IMR-90 (cell line): ENCODE measurements at regions not wholly inside any gene's neighbourhood (a gene's known extent, or its start where the extent isn't known, plus 50 kb on each side); places are given as distances from the start of the nearest gene placed in this dataset.

ENCODE experiments used
- ATAC-seq: fragments of 200-7000 bp; cut with Tn5 transposase; 2 replicates; pipeline ENCODE4 v1.9.1; 2020; ENCODE audit warnings: low read depth, mild to moderate bottlenecking, moderate library complexity
- BruUV-seq: library from RNA; stranded (reverse); fragments of 400-500 nt; replicated peaks from 2 replicates; lab custom pipeline; 2021; lab: Mats Ljungman, UMichigan
- CTCF ChIA-PET: fragments of 300-600 bp; formaldehyde crosslinking; extraction: SDS; loops from one replicate; lab custom pipeline; 2021; ENCODE audit warnings: antibody characterized with exemption; lab: Yijun Ruan, JAX
- POLR2A ChIA-PET: fragments of 300-600 bp; sonication (Branson Sonifier 250); formaldehyde crosslinking; loops from one replicate; lab custom pipeline; 2022; ENCODE audit warnings: antibody characterized with exemption; ENCODE audit not compliant: unreplicated experiment; lab: Charles Lee
- DNase-seq: peaks from one replicate; pipeline ENCODE4 v3.0.0; 2013
- H2AFZ ChIP-seq: replicated peaks from 2 replicates; pipeline ENCODE3; 2013; ENCODE audit warnings: low read length, mild to moderate bottlenecking; ENCODE audit not compliant: poor library complexity
- H2AK5ac ChIP-seq: 2 replicates; pipeline ENCODE4 v1.6.1; 2013; ENCODE audit warnings: low read depth, low read length, inconsistent platforms
- H2AK9ac ChIP-seq: replicated peaks from 2 replicates; pipeline ENCODE3; 2013; ENCODE audit warnings: mild to moderate bottlenecking, low read depth, low read length, moderate library complexity; ENCODE audit not compliant: poor library complexity
- H2BK120ac ChIP-seq: 2 replicates; pipeline ENCODE4 v1.6.1; 2013; ENCODE audit warnings: low read depth, low read length, inconsistent platforms
- H2BK15ac ChIP-seq: 3 replicates; pipeline ENCODE4 v1.6.1; 2013; ENCODE audit warnings: low read depth, low read length, inconsistent platforms
- H2BK20ac ChIP-seq: 2 replicates; pipeline ENCODE4 v1.6.1; 2013; ENCODE audit warnings: low read depth, mild to moderate bottlenecking, inconsistent platforms, low read length, moderate library complexity
- H2BK5ac ChIP-seq: 2 replicates; pipeline ENCODE4 v1.6.1; 2013; ENCODE audit warnings: mild to moderate bottlenecking, low read depth, low read length, inconsistent platforms; ENCODE audit not compliant: poor library complexity, severe bottlenecking
- H3K14ac ChIP-seq: replicated peaks from 2 replicates; pipeline ENCODE4 v1.6.1; 2013; ENCODE audit warnings: low read depth, low read length, inconsistent platforms
- H3K18ac ChIP-seq: 2 replicates; pipeline ENCODE4 v1.6.1; 2013; ENCODE audit warnings: low read depth, low read length, control low read depth
- H3K23ac ChIP-seq: 2 replicates; pipeline ENCODE4 v1.6.1; 2013; ENCODE audit warnings: low read depth, low read length, inconsistent platforms
- H3K27ac ChIP-seq: 2 replicates; pipeline ENCODE4 v1.5.1; 2013; ENCODE audit warnings: mild to moderate bottlenecking, control low read depth, low read length; ENCODE audit not compliant: insufficient read depth
- H3K27me3 ChIP-seq: 2 replicates; pipeline ENCODE4 v1.6.1; 2013; ENCODE audit warnings: low read length; ENCODE audit not compliant: control insufficient read depth, insufficient read depth
- H3K36me3 ChIP-seq: 2 replicates; pipeline ENCODE4 v1.6.1; 2013; ENCODE audit warnings: low read length, mixed read lengths; ENCODE audit not compliant: control insufficient read depth, insufficient read depth
- H3K4ac ChIP-seq: 2 replicates; pipeline ENCODE4 v1.6.1; 2013; ENCODE audit warnings: low read depth, low read length, inconsistent platforms
- H3K4me1 ChIP-seq: 2 replicates; pipeline ENCODE4 v1.6.1; 2013; ENCODE audit warnings: low read length, mixed read lengths; ENCODE audit not compliant: control insufficient read depth, insufficient read depth
- H3K4me2 ChIP-seq: 2 replicates; pipeline ENCODE4 v1.6.1; 2013; ENCODE audit warnings: low read depth, mild to moderate bottlenecking, control low read depth, low read length, moderate library complexity
- H3K4me3 ChIP-seq: 2 replicates; pipeline ENCODE4 v1.5.1; 2013; ENCODE audit warnings: low read depth, mild to moderate bottlenecking, control low read depth, low read length, moderate library complexity; ENCODE audit not compliant: insufficient read depth
- H3K56ac ChIP-seq: 2 replicates; pipeline ENCODE4 v1.6.1; 2013; ENCODE audit warnings: low read length, inconsistent platforms; ENCODE audit not compliant: insufficient read depth; ENCODE audit errors: extremely low read depth
- H3K79me1 ChIP-seq, 2 experiments: 2 replicates each; pipeline ENCODE4 v1.6.1; 2013; ENCODE audit warnings: low read length in 2 of 2, inconsistent platforms in 1 of 2, low read depth in 1 of 2
- H3K9ac ChIP-seq: 2 replicates; pipeline ENCODE4 v1.6.1; 2013; ENCODE audit warnings: low read depth, low read length, control low read depth
- H3K9me1 ChIP-seq: 2 replicates; pipeline ENCODE4 v1.6.1; 2013; ENCODE audit warnings: low read length, inconsistent platforms; ENCODE audit not compliant: insufficient read depth
- H3K9me3 ChIP-seq: 2 replicates; pipeline ENCODE4 v1.6.1; 2013; ENCODE audit warnings: low read length; ENCODE audit not compliant: control insufficient read depth, insufficient read depth
- H4K20me1 ChIP-seq: 2 replicates; pipeline ENCODE4 v1.6.1; 2013; ENCODE audit warnings: low read length, inconsistent platforms; ENCODE audit not compliant: insufficient read depth
- H4K5ac ChIP-seq: 2 replicates; pipeline ENCODE4 v1.6.1; 2013; ENCODE audit warnings: mild to moderate bottlenecking, low read depth, low read length, control low read depth
- H4K8ac ChIP-seq, 2 experiments: 2 replicates each; pipeline ENCODE4 v1.6.1; 2013; ENCODE audit warnings: low read depth in 2 of 2, low read length in 2 of 2, control low read depth in 1 of 2, inconsistent platforms in 1 of 2
- H4K91ac ChIP-seq: 2 replicates; pipeline ENCODE4 v1.6.1; 2013; ENCODE audit warnings: low read depth, low read length, inconsistent platforms; ENCODE audit not compliant: insufficient read depth
- ELK1 ChIP-seq: fragments of 150-350 bp; IDR thresholded peaks from 2 replicates; pipeline ENCODE4 v1.6.1; 2016; ENCODE audit warnings: low read depth, mild to moderate bottlenecking, low read length, moderate library complexity, borderline replicate concordance
- MAFK ChIP-seq: IDR thresholded peaks from 2 replicates; pipeline ENCODE4 v1.6.1; 2012; ENCODE audit warnings: low read depth, low read length, improper control_type of control experiment
- POLR2A ChIP-seq: IDR thresholded peaks from 2 replicates; pipeline ENCODE4 v1.6.1; 2012; ENCODE audit warnings: mild to moderate bottlenecking, low read depth, low read length
- RAD21 ChIP-seq: IDR thresholded peaks from 2 replicates; pipeline ENCODE4 v1.6.1; 2012; ENCODE audit warnings: low read length, improper control_type of control experiment
- RCOR1 ChIP-seq: IDR thresholded peaks from 2 replicates; pipeline ENCODE4 v1.6.1; 2012; ENCODE audit warnings: mild to moderate bottlenecking, low read length, improper control_type of control experiment; ENCODE audit not compliant: insufficient replicate concordance
- RFX5 ChIP-seq: IDR thresholded peaks from 2 replicates; pipeline ENCODE4 v1.8.0; 2012; ENCODE audit warnings: low read depth, mild to moderate bottlenecking, low read length, moderate library complexity
- WGBS, 2 experiments: methylation state at CpG; one replicate each; pipeline versions ENCODE4 v1.1.5 to v1.1.7; 2013; ENCODE audit warnings: missing lambda C conversion rate in 2 of 2; ENCODE audit not compliant: insufficient read length in 1 of 2; ENCODE audit errors: extremely low coverage in 2 of 2; 5-methylcytosine and 5-hydroxymethylcytosine counted together
- dilution Hi-C: fragments of 300-500 bp; cut with HindIII; formaldehyde crosslinking; loops from one replicate; pipeline ENCODE4 v1.14.3; 2018; ENCODE audit warnings: low sequenced_read_pairs; ENCODE audit not compliant: unreplicated experiment
- in situ Hi-C: fragments of 300-500 bp; cut with MboI; formaldehyde crosslinking; loops from 3 replicates; pipeline ENCODE4 v1.14.3; 2019; ENCODE audit warnings: low sequenced_read_pairs, inconsistent platforms, mixed read lengths
- intact Hi-C: fragments of 100-400 bp; cut with micrococcal nuclease; formaldehyde crosslinking; loops from 2 replicates; pipeline ENCODE4 v1.10.0; 2022

- H4K5ac ChIP-seq: no peak overlapping the region
- ChIA-PET CTCF (no interaction called here), POLR2A (no interaction called here)
- no peak overlapping the region for H2BK15ac ChIP-seq
- no peaks in the 10 kb centered on the region for H3K36me3 ChIP-seq
- no peak for ATAC-seq
- H3K4ac ChIP-seq: no peak overlapping the region
- peaks cover 5% of the 10 kb centered on the region; the same call in 1 of the 2 replicates for H3K27me3 ChIP-seq
- dilution Hi-C loops (no loop called here), intact Hi-C loops (no loop called here), in situ Hi-C loops (no loop called here)
- H3K4me3 ChIP-seq: no peak overlapping the region
- TF ChIP-seq POLR2A (no peak), ELK1 (no peak), RCOR1 (no peak), MAFK (no peak), RFX5 (no peak), RAD21 (no peak)
- no TSS peak for BruUV-seq
- H3K18ac ChIP-seq: no peak overlapping the region
- H4K20me1 ChIP-seq: no peaks in the 10 kb centered on the region
- H3K56ac ChIP-seq: no peak overlapping the region
- H3K9me3 ChIP-seq: no peaks in the 10 kb centered on the region
- H2BK120ac ChIP-seq: no peak overlapping the region
- no peak overlapping the region for H2BK5ac ChIP-seq
- H3K14ac ChIP-seq: no peak overlapping the region
- DNase-seq: no peak
- H3K9ac ChIP-seq: no peak overlapping the region
- H2AK5ac ChIP-seq: no peak overlapping the region
- no peak overlapping the region for H3K27ac ChIP-seq
- H3K23ac ChIP-seq: no peak overlapping the region
- H3K4me1 ChIP-seq: no peaks in the 10 kb centered on the region
- H4K8ac ChIP-seq: no peak overlapping the region
- WGBS, 2 experiments: no CpG with 5 or more reads among the region's 1 CpG
- no peaks in the 10 kb centered on the region for H3K9me1 ChIP-seq
- H2AFZ ChIP-seq: no peak overlapping the region
- H2BK20ac ChIP-seq: no peak overlapping the region
- no peak overlapping the region for H2AK9ac ChIP-seq
- no peak overlapping the region for H3K4me2 ChIP-seq
- H4K91ac ChIP-seq: no peak overlapping the region
- H3K79me1 ChIP-seq: no peaks in the 10 kb centered on the region
Measured at GRCh38 chr2:8235419-8235818, 446.4 kb upstream of the ID2 start.
